Upper lobe of right lung (tissue), 1 donor: ENCODE measurements at regions not wholly inside any gene's neighbourhood (a gene's known extent, or its start where the extent isn't known, plus 50 kb on each side); places are given as distances from the start of the nearest gene placed in this dataset.

Experiments
- ATAC-seq: fragments of 200-7000 bp; cut with Tn5 transposase; one replicate; pipeline ENCODE4 v1.9.1; 2020; ENCODE audit warnings: mild to moderate bottlenecking, moderate library complexity
- DNase-seq: peaks from one replicate; pipeline ENCODE4 v3.0.0-alpha.2; 2020
- H3K27ac ChIP-seq: fragments of 200-600 bp; one replicate; pipeline ENCODE4 v1.8.0; 2022
- H3K27me3 ChIP-seq: fragments of 200-600 bp; one replicate; pipeline ENCODE4 v1.8.0; 2022; ENCODE audit warnings: mild to moderate bottlenecking
- H3K36me3 ChIP-seq: fragments of 200-600 bp; one replicate; pipeline ENCODE4 v1.8.0; 2022
- H3K4me1 ChIP-seq: fragments of 200-600 bp; one replicate; pipeline ENCODE4 v1.8.0; 2022
- H3K4me3 ChIP-seq: fragments of 200-600 bp; one replicate; pipeline ENCODE4 v1.8.0; 2022; ENCODE audit warnings: mild to moderate bottlenecking
- H3K9me3 ChIP-seq: fragments of 200-600 bp; one replicate; pipeline ENCODE4 v1.8.0; 2022
- intact Hi-C: fragments of 100-400 bp; cut with DNase I; formaldehyde crosslinking; loops from one replicate; pipeline ENCODE4 v1.11.0; 2022
- TF ChIP-seq, protein P1 (sequence below): fragments of 200-600 bp; IDR thresholded peaks from one replicate; pipeline ENCODE4 v1.8.0; 2022; ENCODE audit warnings: antibody characterized with exemption
- donor health status: DM: no; HTN: yes; CAD: no; lungs with severe emphysema.

DNA sequence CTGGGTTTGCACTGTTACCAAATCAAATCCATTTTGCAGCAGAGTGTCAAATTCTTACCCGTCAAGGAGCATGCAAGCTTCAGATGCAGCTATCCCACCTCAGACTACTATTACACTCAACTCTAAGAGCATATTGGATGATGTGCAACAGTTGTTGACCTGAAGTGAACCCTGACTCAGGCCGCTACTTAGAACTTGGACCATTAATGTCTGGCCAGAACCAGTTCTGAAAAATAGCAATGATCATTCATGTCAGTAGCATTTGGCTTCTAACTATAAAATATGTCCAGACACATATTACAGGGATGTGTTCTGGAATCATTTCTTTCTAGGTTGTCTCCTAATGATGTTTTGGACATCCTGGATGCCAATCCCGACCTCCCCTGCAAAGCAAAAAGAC lies 135.5 kb upstream of the PKDCC start:
- TF ChIP-seq, protein P1, sequence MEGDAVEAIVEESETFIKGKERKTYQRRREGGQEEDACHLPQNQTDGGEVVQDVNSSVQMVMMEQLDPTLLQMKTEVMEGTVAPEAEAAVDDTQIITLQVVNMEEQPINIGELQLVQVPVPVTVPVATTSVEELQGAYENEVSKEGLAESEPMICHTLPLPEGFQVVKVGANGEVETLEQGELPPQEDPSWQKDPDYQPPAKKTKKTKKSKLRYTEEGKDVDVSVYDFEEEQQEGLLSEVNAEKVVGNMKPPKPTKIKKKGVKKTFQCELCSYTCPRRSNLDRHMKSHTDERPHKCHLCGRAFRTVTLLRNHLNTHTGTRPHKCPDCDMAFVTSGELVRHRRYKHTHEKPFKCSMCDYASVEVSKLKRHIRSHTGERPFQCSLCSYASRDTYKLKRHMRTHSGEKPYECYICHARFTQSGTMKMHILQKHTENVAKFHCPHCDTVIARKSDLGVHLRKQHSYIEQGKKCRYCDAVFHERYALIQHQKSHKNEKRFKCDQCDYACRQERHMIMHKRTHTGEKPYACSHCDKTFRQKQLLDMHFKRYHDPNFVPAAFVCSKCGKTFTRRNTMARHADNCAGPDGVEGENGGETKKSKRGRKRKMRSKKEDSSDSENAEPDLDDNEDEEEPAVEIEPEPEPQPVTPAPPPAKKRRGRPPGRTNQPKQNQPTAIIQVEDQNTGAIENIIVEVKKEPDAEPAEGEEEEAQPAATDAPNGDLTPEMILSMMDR = no peak
- H3K9me3 ChIP-seq = no peaks in the 10 kb centered on the region
- no peaks in the 10 kb centered on the region for H3K36me3 ChIP-seq
- DNase-seq = no peak
- H3K4me1 ChIP-seq = no peaks in the 10 kb centered on the region
- intact Hi-C loops = no loop called here
- no peaks in the 10 kb centered on the region for H3K27me3 ChIP-seq
- no peak overlapping the region for H3K4me3 ChIP-seq
- H3K27ac ChIP-seq = no peak overlapping the region
- no peak for ATAC-seq

DNA sequence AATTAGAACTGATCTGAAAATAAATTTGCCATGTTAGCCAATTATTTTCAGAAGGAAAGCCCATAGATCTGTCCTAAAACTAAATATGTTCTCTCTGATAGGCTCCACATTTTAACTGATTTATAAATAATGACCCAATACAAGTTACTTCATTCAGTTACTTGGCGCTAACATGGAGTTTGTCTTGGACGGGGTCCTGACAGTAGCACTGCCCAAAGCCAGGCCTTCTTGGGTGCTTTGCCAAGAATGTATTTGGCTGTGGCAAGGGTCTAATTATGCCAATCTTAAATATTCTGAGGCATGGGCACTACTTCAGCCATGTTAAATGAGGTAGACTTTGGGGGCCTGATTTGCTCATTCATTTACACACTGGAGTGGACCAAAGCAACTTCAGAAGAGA lies 135.0 kb upstream of the PKDCC start:
- TF ChIP-seq, protein P1 = no peak
- ATAC-seq = no peak
- Histone ChIP-seq H3K27ac (no peak overlapping the region), H3K9me3 (no peaks in the 10 kb centered on the region), H3K27me3 (no peaks in the 10 kb centered on the region), H3K36me3 (no peaks in the 10 kb centered on the region), H3K4me1 (no peaks in the 10 kb centered on the region), H3K4me3 (no peak overlapping the region)
- DNase-seq = no peak
- intact Hi-C loops = no loop called here

DNA sequence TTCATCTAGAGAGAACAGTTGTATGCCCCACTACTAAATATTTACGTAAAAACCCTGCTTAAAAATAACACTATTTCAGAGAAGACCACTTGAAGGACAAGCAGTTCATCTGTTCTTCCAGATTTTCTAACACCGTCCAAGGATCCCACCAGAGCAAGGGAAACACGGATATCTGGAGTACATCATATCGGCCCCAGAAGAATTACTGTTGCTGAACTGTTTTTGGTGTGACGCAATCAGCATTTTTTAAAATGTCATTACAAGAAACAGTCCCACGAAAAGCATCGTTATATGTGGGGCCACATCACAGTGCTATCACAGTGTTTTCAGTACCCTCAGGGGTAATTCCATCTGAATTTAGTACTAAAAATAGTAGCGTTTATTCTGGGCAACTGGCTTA lies 134.5 kb upstream of the PKDCC start:
- TF ChIP-seq, protein P1 = no peak
- no peak for ATAC-seq
- H3K27ac ChIP-seq = no peak overlapping the region
- no peaks in the 10 kb centered on the region for H3K9me3 ChIP-seq
- intact Hi-C loops = no loop called here
- no peaks in the 10 kb centered on the region for H3K36me3 ChIP-seq
- H3K4me3 ChIP-seq = no peak overlapping the region
- H3K27me3 ChIP-seq = no peaks in the 10 kb centered on the region
- no peaks in the 10 kb centered on the region for H3K4me1 ChIP-seq
- DNase-seq = no peak

DNA sequence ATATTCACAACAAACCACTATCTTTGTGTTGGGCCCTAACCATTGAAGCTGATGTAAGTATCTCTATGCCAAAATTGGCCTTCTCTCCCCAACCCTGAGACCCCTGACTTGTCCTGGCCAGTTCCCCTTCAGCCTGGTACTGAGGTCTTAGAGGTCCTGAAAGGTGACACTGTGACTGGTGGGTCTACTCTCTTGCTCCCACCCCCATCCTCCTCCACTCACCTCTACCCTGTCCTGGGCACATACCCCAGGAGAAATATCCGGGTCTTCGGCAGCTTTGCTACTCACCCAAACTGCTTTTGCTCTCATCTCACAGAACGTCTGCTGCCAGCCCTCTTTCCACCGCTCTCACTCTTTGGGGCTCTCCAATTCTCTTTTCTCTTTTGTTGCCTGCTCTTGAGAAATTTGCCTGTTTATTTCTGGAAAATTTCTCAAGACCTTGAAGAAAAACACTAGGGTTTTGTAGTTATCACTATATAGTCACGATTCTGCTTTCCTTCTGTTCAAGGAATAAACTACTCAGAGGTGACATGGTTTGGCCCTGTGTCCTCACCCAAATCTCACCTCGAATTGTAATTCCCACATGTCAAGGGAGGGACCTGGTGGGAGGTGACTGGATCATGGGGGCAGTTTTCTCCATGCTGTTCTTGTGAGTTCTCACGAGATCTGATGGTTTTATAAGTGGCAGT lies 133.8 kb upstream of the PKDCC start:
- H3K4me1 ChIP-seq = no peaks in the 10 kb centered on the region
- ATAC-seq = no peak
- TF ChIP-seq, protein P1 = no peak
- H3K27me3 ChIP-seq = no peaks in the 10 kb centered on the region
- H3K36me3 ChIP-seq = no peaks in the 10 kb centered on the region
- no peak overlapping the region for H3K4me3 ChIP-seq
- no peak for DNase-seq
- no peak overlapping the region for H3K27ac ChIP-seq
- no peaks in the 10 kb centered on the region for H3K9me3 ChIP-seq
- intact Hi-C loops = no loop called here

DNA sequence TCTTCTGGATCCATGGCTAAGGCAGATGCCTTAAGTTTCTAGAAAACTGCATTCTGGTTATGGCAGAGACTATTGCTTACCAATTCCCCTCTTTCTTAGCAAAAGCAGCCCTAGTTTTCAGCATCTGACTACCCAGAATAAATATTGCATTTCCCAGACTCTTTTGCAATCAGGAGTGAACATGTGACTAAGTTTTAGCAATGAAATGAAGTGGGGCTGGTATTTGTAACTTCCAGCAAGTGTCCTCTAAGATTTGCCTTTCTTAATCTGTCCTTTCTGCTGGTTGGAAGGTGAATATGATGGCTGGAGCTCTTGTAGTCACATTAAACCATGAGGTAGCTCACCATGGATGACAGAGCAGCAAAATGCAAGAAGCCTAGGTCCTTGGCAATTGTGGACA lies 132.9 kb upstream of the PKDCC start:
- H3K27ac ChIP-seq = no peak overlapping the region
- intact Hi-C loops = no loop called here
- no peak for ATAC-seq

More for the DNA sequence above, 132.9 kb upstream of the PKDCC start:
- TF ChIP-seq, protein P1 = no peak
- H3K27me3 ChIP-seq = no peaks in the 10 kb centered on the region
- no peak for DNase-seq
- no peaks in the 10 kb centered on the region for H3K36me3 ChIP-seq
- no peaks in the 10 kb centered on the region for H3K9me3 ChIP-seq
- H3K4me1 ChIP-seq = no peaks in the 10 kb centered on the region
- no peak overlapping the region for H3K4me3 ChIP-seq
